DMS 273 treated with DMSO at 0.1 percent for 48 hours (cell line): ENCODE measurements at regions not wholly inside any gene's neighbourhood (a gene's known extent, or its start where the extent isn't known, plus 50 kb on each side); places are given as distances from the start of the nearest gene placed in this dataset.

ENCODE experiments used
- DNase-seq: peaks from one replicate; lab custom pipeline; 2025; lab: John Stamatoyannopoulos, UW

GRCh38 chr2:575030-575726 is 102.0 kb downstream of the TMEM18 start:
- no peak for DNase-seq

GRCh38 chr2:573805-574392 is 103.3 kb downstream of the TMEM18 start:
- DNase-seq, result no peak

GRCh38 chr2:573025-573424 is 104.2 kb downstream of the TMEM18 start:
- no peak for DNase-seq

DNA sequence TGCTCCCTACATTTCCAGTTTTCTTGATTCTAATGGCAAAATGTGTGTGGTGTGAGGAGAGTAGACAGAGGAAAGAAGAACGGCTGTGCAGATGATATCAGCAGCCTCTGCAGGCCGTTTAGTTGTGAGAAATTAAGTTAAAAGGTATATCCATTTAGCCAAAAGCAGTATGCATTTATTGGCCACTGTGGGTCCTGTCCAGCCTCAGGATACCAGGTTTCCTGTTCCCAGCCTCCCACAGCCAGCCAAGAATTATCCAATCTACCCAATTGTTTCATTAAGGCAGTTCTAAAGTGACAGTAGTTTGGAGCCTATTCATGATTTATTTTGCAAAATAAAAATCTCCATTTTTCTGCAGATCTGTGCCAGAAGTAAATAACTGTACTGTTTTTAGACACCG is 107.5 kb downstream of the TMEM18 start:
- DNase-seq, result no peak

- DNase-seq, result no peak
Measured at GRCh38 chr2:568639-569235, 108.5 kb downstream of the TMEM18 start.

DNA sequence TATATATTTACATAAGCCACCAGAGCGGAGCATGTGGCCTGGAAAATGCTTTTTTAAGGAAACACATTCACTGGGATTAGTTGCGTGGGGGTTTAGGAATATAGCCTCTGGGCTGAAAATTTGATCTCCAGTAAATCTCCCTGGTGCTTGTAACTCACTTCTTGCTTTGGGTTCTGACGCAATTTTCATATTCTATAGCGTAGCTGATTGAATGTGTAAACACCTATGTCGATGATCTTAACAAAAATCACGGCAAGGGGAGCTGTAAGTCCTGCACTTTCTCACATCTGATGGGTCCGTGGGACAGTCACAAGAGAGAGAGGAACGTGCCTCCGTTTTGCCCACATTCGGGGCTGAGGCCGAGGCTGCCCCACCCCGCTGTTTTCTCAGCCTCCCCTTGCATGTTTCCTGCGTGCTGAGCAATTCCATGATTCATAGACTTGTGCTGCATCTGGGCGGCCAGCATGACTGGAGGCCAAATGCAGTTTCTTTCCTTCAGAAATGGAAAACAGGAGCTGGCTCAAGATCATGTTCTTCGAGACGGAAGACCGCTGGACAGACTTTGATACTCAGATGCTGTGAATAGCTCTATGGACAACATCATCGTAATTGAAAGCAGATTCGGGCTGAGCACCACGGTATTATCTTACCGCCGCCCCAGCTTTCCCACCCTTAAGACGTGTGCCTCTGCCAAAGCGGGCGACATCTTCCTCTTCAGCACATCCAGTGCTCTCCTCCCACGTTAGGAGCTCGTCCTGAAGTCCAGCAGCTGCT is 109.2 kb downstream of the TMEM18 start:
- no peak for DNase-seq

GRCh38 chr2:567496-567864 is 109.7 kb downstream of the TMEM18 start:
- no peak for DNase-seq

DNA sequence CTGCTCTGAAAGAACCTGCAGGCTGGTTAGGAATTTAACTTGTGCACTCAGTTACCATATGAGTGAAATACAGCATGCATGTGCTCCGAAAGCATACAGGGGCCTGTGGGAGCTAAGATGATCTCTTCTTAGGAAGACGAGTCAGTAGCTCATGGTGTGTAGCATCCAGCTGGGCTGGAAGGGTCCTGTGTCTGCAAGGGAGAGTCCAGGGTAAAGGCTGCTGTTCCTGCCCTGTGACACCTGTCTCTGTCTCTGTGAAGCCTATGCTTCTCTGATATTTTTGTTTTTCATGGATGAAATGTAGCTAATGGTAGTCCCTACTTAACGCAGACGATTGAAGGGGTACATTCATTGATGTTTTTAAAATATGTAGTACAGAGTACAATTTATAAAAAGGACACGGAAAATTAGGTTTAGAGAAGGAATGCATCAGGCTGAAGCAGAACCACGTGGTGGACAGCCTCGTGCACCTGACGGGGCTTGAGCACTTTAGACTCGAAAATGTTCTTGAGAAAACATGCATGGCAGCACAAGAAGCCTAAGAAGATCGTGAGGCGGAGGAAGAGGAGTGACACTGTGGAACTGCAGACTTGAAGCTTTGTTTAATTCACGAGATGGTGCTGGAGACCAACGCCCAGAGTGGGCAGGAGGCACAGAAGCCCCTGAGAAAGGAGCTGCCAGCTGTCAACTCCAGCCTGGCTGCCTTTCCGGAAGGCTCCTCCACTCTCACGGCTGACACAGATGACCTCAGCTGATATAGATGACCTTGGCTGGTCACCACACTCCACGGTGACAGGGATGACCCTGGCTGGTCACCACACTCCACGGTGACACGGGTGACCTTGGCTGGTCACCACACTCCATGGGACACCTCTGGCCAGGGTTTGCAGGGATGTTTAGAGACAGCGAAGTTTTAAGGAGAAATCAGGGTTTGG is 110.6 kb downstream of the TMEM18 start:
- DNase-seq, result no peak

DNA sequence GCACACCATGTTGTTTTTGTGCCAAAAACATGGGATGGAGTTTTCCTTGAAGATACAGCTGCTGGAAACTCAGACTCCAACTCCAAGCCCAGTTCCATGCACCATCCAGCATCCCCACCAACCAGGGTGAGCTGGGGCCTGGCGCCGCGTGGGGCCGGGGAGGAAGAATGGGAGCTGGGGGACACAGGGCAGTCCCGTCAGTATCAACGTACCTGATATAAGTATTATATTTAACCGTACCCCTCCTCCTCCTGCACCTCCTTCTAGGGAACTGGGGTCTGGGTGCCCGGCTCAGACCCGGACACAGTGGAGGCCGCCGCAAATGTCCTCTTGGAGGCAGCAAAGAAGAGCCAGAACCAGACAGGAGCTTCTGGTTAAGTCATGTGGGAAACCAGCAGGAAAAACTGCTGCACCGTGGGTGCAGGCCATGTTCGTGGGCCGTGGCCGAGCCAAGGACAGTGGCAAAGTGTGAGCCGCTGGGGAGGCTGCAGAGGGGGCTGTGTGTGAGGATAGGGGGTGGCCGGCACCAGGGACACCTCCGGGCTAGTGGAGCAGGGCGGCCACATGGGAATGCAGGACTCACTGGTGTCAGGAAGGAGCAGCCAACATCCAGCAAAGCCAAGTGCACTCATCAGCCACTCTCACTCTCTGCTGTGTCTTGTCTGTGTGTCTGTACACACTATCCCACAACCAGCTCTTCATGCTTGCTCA is 112.6 kb downstream of the TMEM18 start:
- no peak for DNase-seq

DNA sequence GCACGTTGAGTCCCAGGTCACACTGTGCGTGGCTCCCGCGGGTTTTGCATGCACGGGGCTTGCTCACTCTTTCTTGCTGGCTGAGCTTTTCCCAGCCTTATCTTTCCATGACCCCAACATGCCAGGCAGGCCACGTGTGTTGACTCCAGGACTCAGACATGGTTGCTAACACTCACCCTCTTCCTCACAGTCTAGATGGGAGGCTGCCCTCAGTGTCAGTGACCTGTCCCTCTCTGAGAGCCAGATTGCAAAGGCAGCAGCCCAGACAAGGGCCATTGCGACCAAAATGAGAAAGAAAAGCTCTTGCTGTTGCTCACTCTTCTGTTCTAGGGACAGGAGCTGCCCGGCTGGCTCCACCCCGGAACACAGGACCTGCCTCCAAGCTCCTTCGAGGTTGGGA is 113.7 kb downstream of the TMEM18 start:
- no peak for DNase-seq

GRCh38 chr2:562391-563364 is 114.5 kb downstream of the TMEM18 start:
- no peak for DNase-seq

- no peak for DNase-seq
Measured at GRCh38 chr2:558879-559278, 118.3 kb downstream of the TMEM18 start.

DNA sequence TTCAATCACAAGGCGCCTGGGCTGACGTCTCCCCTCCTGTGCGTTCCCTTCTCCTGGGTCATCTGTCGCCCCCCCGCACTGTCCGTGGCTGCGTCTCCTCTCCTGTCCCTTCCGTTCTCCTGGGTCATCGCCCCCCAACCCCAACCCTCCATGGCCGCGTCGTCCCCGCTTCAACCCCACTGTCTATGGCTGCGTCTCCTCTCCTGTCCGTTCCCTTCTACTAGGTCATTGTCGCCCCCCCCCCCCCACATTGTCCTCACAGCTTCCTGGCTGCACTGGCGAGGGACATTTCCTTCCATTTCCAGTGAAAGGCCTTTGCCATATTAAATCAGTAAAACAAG is 118.9 kb downstream of the TMEM18 start:
- no peak for DNase-seq

GRCh38 chr2:557635-558301 is 119.4 kb downstream of the TMEM18 start:
- no peak for DNase-seq

DNA sequence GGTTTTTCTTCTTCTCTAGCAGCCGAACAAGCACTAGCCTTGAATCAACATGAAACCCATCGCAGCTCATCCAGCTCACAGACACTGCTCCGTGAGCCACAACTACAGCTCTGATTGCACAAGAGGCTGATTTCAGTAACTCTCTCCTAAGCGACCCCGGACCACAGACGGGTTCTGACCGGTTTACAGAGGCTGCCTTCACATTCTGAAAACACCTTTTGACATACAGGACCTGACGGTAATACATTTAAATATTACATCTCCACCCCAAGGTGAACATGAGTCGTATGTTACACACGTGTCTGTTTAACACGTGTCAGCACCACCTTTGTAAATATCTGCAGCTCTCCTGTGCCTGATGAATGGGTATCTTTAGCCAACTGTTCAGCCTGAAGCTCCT is 120.7 kb downstream of the TMEM18 start:
- no peak for DNase-seq

- no peak for DNase-seq
Measured at GRCh38 chr2:555164-555922, 121.9 kb downstream of the TMEM18 start.

GRCh38 chr2:554444-554843 is 122.8 kb downstream of the TMEM18 start:
- no peak for DNase-seq

GRCh38 chr2:552906-553305 is 124.3 kb downstream of the TMEM18 start:
- no peak for DNase-seq

DNA sequence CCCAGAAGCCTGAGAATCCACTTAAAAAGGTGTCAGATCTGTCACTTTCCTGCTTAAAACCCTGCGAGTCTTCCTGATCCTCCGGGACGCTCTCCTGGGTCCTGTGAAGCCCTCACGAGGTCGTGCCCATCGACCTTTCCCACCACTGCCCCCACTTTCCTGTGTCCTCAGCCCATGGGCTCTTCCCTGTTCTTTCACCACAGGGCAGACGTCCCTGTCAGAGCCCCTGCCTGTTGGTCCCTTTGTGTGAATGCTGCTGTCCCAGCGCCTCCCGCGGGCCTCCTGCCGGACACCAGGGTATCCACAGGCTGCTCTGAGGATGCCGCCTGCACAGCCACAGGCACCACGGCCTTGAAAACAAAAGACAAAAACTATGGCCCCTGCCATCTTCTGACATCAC is 125.6 kb downstream of the TMEM18 start:
- DNase-seq, result no peak
